ENCODE measurements at regions not wholly inside any gene's neighbourhood (a gene's known extent, or its start where the extent isn't known, plus 50 kb on each side); places are given as distances from the start of the nearest gene placed in this dataset.
"Not testable (repeated sequence)": the region's sequence is repeated elsewhere in the genome, so short reads cannot be mapped to it uniquely, and the experiment has no call there.

DNA sequence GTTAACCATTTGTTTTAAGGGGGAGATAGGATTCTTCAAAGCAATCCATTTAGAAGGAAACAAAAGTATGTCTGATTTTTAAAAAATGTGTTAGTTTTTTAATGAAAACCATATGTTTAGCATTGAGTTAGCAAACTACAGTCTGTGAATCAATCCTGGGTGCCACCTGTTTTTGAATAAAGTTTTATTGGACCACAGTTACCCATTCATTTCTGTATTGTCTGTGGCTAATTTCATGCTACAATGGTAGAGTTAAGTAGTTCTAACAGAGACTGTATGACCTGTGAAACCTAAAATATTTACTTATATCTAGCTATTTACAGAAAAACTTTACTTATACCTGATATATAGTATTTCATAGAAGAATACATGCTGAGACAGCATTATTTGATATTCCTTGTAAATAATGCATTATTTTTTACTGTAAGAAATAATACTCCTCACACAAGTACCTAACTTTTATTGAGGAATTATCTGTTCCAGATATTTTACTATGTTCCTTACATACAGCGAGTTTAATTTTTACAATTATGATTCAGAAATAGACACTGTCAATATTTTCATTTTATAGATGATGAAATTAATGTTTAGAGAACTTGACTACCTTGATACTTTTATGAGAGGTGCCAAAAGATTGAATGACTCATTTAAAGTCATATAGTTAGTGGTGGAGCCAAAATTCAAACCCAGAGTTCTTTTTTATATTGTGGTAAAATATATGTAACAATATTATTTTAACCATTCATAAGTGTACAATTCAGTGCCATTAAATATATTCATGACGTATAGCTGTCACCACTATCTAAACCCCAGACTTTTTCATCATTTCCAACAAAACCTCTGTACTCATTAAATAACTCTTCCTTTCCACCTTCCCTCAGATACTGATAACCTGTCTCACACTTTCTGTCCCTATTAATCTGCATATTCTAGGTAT lies 122.0 kb downstream of the GLUD2 start:
- DNase-seq, result no peak
- intact Hi-C loops (cut with DNase I), result no loop called here

DNA sequence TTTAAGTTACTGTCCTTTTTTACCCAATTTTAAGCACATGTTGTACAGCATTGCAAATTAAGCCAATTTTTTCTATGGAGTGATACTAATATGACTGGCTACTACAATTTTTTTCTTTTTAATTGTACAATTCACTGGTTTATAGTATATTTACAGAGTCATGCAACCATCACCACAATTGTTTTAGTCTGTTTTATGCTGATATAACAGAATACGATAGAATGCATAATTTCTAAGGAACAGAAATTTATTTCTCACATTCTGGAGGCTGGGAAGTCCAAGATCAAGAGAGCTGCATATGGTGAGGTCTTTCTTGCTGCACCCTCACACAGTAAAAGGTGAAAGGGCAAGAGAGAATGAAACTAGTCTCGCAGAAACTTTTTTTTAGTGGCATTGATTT lies 125.3 kb downstream of the GLUD2 start:
- DNase-seq, result no peak
- intact Hi-C loops (cut with DNase I), result no loop called here

DNA sequence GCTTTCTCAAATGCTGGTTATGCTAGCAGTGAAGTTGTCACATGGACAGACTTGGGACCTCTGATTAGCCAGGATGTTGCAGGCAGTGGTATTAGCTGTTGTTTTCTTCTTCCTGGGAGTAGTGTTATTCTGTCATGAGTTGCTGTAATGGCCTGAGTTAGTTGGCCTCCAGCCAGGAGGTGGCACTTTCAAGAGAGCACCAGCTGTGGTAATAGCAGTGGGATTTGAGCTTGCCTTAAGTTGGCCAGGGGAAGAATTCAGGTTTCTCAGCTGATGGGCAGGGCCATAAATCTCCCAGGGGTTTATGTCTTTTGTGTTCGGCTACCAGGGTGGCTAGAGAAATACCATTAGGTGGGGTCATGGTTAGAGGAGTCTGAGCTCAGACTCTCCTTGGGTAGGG lies 132.6 kb downstream of the GLUD2 start:
- intact Hi-C loops (cut with DNase I), result no loop called here
- DNase-seq, result no peak

DNA sequence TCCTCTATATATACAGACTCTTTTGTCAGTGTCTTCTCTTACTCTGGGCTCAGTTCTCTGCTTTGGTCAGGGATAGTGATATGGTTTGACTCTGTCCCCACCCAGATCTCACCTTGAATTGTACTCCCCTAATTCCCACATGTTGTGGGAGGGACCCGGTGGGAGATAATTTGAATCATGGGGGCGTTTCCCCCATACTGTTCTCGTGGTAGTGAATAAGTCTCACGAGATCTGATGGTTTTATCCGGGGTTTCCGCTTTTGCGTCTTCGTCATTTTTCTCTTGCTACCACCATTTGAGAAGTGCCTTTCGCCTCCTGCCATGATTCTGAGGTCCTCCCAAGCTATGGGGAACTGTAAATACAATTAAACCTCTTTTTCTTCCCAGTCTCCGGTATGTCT lies 144.4 kb downstream of the GLUD2 start:
- intact Hi-C loops (cut with DNase I), result no loop called here
- DNase-seq, result no peak

DNA sequence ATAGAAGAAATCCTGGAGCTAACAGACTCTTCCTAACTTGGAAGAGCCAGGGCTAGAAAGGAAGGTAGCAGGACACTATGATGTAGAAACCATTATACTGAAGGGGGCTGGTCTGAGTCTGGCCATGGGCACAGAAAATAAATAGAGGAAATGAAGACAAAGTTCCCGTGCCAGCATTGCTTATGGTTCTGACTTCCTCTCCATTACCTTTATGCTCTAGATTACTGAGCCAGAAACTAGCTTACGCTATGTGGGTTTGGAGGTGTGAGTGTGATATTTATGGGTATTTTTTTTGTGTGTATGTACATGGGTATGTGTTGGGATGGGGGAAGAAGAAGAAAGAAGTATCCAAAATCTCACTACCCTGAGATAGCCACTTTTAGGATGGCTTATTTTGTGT lies 148.3 kb downstream of the GLUD2 start:
- intact Hi-C loops (cut with DNase I), result no loop called here
- DNase-seq, result no peak

DNA sequence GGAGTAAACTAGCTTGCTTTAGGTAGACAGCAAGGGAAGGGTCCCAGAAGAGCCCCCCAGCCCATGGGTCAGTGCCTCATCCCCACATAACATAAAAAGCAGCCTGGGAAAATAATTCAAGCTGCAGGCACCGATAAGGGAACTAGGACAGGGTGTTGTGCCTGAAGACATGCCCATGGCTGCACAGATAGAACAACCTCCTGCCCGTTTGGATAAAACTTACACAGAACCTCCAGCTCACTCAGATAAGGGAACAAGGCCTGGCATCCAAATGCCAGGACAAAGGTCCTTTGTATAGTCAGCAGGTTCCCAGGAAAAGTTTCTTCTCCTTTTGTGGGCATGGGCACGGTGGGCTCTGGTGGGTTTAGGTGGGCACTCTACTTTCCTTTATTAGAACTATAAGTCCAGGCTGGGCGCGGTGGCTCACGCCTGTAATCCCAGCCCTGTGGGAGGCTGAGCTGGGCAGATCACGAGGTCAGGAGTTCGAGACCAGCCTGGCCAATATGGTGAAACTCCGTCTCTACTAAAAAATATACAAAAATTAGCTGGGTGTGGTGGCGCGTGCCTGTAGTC lies 149.5 kb downstream of the GLUD2 start:
- intact Hi-C loops (cut with DNase I), result not testable (repeated sequence)
- DNase-seq, result peak in 1 of 10 donors; percentile 81

DNA sequence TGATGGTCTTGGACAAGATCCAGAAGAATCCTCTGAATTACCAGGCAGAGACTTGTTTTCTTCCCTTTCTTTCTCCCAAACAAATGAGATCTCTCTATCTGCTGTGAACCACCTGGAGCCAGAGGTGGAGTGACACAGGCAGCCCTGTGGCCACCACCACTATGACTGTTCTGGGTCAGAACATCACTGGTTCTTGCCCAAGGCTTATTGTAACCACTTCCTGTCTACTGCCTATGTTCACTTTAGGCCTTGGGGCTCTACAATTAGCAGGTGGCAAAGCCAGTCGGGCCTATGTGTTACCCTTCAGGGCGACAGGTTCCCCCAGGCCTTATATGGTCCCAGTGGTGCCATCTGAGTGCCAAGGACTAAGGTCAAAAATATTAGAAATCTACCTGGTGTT lies 161.2 kb downstream of the GLUD2 start:
- no peak for DNase-seq
- intact Hi-C loops (cut with DNase I), result no loop called here

DNA sequence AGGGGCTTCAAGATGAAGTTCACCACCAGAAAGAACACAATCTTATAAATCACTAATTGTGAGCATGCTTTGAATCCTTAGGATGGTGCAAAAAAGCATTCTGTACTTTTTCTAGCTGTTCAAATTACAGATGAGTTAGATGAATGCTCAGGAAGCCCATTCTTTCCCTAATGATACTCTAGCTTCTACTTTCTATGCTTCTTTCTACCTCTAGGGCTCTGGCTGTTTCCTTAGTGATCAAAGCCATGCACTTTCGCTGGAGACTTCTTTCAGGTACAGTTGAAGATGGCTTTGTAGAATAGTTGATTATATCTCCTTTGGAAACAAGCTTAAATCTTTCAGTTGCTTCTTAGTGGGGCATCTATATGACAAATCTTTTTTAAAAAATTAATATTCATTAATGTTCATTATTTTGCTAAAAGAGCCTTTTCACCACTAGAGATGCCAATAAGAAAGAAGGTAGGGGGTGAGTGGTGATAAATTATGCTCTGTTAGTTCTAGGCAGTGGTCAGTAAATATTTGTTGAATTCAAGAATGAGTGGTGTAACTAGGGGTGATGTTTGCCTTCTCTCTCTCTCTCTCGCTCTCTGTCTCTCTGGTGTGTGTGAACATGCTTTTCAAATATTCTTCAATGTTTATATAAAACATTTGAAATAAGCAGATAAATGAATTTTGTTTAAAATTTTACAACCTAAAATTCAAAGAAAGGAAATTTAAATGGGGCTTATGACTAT lies 169.4 kb downstream of the GLUD2 start:
- no peak for DNase-seq
- intact Hi-C loops (cut with DNase I), result no loop called here

DNA sequence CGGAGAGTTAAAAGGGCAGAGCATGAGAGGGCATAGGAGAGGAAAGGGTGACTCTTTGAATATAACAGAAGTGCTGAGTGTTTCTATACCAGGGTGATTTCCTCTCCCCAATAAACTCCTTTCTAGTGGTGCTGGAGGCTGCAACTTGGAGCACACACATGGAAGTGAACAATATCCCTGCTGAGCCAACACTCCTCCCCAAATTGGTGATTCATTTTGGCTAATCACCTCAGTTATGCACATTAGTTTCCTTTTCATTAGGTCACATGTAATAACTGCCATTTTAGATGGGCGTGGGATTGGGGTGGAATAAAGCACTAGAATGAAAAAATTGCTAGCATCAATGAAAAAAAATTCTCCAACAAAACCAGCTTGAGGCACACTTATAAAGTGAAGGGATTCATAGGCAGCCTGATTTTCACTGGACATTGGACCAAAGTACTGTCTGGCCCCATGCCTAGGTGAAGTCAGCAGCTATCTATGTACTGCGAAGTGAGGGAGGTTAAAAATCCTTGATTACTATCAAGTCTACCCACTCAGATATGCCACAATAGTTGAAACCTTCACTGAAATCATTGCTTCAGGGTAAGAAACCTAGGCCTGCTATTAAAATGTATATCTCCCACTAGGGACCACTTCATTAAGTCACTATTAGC lies 174.0 kb downstream of the GLUD2 start:
- no peak for DNase-seq

DNA sequence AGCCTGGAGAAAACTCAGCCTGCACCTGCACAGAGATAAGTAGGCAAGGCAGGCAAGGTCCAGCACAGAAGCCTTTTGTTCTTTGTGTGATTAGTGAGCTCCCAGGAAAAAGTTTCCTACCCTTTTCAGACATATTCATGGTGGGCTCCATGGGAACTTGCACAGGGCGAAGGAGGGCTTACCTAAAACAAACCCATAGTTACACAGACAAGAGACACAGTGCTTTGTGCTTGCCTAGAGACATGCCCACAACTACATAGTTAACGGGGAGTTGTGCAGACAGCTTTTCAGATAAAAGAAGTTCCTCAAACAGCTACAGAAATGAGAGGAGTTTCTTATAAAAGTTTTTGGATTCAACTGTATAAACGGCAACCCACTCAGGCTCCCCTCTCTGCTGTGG lies 180.5 kb downstream of the GLUD2 start:
- DNase-seq, result no peak
- intact Hi-C loops (cut with DNase I), result no loop called here

More for the DNA sequence above, 174.0 kb downstream of the GLUD2 start:
- intact Hi-C loops (cut with DNase I), result no loop called here

DNA sequence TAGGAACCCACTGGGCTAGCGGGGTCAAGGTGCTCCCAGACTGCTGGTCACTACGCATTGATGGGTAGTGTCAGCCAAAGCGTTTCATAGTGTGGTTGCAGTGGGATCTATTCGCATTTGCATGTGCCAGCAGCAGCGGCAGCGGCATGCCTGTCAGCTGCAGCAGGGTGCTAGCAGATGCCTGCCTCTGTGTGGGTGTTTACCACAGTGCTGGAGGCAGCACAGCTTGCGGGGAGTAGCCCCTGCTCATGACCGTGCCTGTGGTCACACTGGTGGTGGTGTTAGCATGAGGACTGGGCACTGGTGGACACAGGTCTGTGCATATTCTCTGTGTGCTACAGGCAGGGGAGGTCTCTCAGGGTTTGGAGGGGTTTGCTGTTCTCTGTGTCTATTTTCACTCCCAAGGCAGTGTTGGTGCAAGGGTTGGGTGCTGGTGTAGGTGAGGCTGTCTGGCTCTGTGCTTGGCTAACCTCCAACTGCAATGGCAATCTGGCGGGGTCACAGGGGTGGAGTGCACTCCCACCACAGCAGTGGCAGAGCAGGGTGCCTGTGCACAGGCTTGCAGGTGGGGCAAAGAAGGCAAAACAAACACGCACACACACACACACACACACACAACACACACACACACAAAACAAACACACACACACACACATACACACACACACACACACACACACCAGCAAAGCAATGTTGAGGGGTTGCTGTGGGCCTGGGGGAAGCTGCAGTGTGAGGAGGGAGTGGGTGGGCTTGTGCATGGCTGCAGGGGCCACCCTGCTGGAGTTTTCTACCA lies 184.4 kb downstream of the GLUD2 start:
- intact Hi-C loops (cut with DNase I), result no loop called here
- DNase-seq, result peak in 4 of 10 donors; percentile 3 to 82 (median 44)

DNA sequence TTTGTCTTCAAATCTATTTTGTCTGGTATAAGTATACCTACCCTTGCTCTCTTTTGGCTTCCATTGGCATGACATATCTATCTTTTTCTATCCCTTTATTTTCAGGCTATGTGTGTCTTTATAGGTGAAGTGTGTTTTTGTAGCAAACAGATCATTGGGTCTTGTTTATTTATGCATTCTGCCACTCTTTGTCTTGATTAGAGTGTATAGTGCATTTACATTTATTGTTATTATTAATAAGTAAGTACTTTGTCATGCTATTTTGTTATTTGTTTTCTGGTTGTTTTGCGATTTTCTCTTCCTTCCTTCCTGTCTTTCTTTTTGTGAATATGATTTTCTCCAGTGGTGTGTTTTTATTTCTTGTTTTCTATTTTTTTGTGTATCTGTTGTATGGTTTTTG lies 188.6 kb downstream of the GLUD2 start:
- intact Hi-C loops (cut with DNase I), result no loop called here
- no peak for DNase-seq

DNA sequence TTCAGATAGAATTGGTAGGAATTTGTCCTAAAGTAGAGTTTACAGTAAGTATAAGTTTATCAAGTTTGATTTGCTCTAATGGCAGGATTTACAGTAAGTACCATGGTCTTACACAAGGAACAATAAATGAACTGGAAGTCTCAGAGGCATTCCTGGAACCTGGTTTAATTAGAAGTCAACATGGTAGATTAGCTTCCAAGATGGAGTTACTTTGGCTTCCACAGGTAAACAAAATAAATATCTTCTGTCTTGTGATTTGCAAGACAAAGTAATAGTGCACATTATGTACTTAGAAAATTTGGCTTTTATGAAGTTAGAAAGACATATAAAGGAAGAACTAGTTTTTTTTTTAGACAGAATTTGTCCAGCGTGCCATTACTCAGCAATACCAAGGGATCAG lies 190.7 kb downstream of the GLUD2 start:
- no peak for DNase-seq
- intact Hi-C loops (cut with DNase I), result no loop called here

DNA sequence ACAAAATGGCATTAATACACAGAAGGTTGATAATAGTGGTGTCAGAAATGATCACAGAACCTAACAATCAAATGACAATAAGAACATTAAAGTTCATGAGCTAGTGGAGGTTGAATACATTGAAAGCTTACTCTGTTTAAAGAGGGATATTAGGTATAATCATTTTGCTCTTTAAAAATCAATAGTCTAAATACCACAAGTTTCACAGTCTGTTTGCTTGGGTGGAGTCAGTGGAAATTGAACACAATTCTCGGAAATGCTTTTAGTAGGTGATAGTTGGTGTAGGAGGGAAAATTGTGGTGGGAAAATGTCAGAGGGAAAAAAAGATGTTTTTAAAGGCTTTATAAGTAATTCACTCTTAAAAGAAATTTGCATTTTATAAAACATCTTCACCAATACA lies 197.1 kb downstream of the GLUD2 start:
- intact Hi-C loops (cut with DNase I), result no loop called here
- DNase-seq, result no peak

DNA sequence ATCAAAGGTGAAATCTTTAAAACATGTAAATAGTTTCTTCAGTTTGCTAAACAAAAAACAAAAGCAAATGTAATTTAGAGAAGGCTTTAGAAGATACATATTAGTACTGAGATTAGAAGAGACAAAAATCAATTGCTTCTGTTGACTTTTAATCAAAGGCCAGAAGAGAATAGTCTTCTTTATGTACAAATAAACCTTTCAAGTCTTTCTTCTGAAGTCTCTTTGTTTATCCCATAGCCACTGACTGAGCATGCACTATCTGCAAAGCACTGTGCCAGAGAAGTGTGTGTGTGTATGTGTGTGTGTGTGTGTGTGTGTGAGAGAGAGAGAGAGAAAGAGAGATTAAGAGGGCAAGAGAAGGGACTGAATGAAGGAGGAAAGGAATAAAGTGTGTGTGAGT lies 198.4 kb downstream of the GLUD2 start:
- no peak for DNase-seq
- intact Hi-C loops (cut with DNase I), result no loop called here

DNA sequence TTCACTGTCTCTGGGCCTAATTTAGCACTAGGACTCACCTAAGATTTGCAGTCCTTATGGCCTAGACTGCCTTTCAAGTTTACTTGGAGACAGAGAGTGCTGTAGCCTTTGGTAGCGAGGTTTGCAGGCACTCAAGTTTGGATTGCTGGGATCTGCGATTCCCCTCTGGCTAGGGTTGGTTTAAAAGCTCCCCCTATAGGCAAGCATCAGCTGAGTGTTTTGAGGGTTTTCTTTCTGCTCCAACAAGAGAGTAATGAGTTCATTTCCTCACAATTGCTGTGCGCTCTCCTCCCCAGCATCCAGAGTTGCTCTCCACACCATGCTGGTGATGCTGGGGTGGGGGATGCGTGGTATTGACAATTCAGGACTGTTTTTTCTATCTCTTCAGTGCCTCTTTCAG lies 206.9 kb downstream of the GLUD2 start:
- no peak for DNase-seq
- intact Hi-C loops (cut with DNase I), result no loop called here

DNA sequence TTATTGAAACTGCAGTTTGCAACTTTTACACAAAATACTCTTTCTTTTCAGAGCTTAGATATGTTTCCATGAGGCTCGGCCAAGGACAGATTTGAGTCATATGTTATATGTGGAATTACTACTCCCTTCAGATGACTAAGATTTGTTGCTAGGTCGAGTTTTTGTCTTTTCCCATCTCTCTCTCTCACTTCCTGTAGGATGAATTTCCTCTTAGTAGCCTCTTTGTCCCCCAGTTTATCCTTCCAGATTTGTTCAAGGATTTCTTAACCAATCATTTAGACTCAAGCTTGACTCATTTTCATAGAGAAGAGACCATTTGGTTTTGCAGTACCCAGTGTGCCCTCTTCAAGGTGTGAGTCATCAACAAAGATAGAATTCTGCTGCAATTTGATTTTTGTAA lies 209.2 kb downstream of the GLUD2 start:
- no peak for DNase-seq

DNA sequence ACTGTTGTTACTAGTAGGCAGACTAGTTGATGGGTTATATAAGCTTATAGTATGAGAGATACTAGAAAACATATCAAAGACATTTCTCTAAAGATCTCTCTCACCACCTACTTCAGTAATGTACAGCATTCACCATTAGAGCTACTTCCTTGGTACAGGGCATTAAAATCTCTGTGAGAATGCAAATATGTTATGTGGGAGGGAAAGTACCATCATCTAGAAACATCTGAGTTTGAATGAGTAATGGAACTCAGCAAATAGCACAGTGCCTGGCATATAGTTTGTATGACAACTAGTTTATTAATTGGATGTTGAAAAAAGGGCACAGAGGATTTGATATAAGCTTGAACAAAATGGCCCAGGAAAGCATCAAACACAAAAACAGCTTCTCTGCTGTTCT lies 211.1 kb downstream of the GLUD2 start:
- DNase-seq, result no peak
- intact Hi-C loops (cut with DNase I), result no loop called here

More for the DNA sequence above, 209.2 kb downstream of the GLUD2 start:
- intact Hi-C loops (cut with DNase I), result no loop called here

DNA sequence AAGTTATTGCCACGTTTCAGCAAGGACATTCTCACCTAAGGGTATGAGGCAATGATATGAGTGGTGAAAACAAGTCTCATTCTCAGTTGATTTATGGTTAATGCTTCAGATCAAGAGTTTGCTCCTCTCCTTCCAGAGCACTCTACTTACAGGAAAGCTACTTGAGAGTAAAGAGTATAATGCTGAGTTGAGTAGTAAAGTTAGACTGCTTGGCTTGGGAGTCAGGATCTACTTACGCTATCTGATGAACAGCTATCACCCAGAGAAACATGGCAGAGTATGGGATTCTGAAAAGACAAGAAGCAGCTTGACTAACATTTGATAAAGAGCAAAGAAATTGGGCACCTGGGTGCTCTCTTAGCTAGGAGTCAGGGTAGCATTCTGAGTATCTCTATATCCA lies 211.8 kb downstream of the GLUD2 start:
- intact Hi-C loops (cut with DNase I), result no loop called here
- no peak for DNase-seq

DNA sequence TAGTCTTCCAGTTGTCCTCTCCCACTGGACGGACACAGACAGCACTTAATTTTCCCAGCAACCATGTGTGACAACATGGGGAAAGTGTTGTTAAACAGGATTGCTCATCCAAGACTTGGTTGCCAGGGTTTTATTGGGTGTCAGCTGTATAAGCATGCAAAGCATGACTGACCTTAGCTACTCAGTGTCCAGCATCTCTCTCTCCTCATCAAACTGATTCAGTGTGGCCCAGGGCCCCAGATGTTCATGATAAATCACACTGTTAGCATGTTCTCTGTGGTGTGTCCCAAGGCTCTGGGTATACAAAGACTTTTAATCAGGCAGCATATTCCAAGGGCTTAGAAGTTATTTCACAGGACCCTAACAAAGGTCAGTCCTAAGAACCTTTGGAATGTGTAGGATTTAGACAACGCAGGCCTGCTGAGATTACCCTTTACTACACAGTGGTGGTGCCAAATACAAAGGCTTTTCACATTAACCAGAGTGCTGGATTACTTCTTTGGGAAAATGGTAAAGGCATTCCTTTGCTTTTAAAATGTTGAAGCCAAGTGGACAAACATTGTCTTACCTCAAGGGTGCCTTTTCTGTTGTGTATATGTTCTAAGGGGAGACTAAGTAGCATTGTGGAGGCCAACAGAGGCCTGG lies 213.3 kb downstream of the GLUD2 start:
- intact Hi-C loops (cut with DNase I), result no loop called here
- no peak for DNase-seq

Measured in posterior cingulate gyrus (tissue), 11 donors.